ENCODE measurements at regions not wholly inside any gene's neighbourhood (a gene's known extent, or its start where the extent isn't known, plus 50 kb on each side); places are given as distances from the start of the nearest gene placed in this dataset.

- no peak for TF ChIP-seq SIN3A (IDR thresholded peaks at IDR 0.05; ENCODE audit: borderline replicate concordance, low read depth, low read length)
- Histone ChIP-seq H3K79me2 (ENCODE audit: insufficient read depth) (no peaks in the 10 kb centered on the region), H3K36me3 (replicated peaks in 1 of 2; ENCODE audit: control insufficient read depth in 1 of 2, insufficient read depth in 2 of 2, low read length in 1 of 2) (no peaks in the 10 kb centered on the region), H3K27ac (ENCODE audit: low read depth in 2 of 2, low read length in 1 of 2) (no peak overlapping the region), H3K9ac (no peak overlapping the region), H4K20me1 (ENCODE audit: insufficient read depth) (no peaks in the 10 kb centered on the region), H3K4me1 (ENCODE audit: control insufficient read depth in 1 of 2, insufficient read depth in 2 of 2, low read depth in 1 of 2, low read length in 1 of 2) (peaks cover 0 to 23% of the 10 kb centered on the region in 2 experiments; a peak in 3 of 4 replicates), H3K4me3 (ENCODE audit: low read depth in 2 of 2, low read length in 1 of 2) (no peak overlapping the region), H3F3A (replicated peaks; ENCODE audit: insufficient read depth) (no peaks in the 10 kb centered on the region), H3K27me3 (ENCODE audit: insufficient read depth) (no peaks in the 10 kb centered on the region), H3K4me2 (no peak overlapping the region), H2AFZ (ENCODE audit: low read depth) (no peak overlapping the region), H3K9me2 (no peaks in the 10 kb centered on the region), H3K9me3 (no peaks in the 10 kb centered on the region)
- DNase-seq = no peak
- WGBS (ENCODE audit: low lambda C conversion rate) = 30% methylated on average over 4 of the region's 4 CpGs
- POLR2A ChIA-PET = no interaction called here
- CTCF ChIA-PET = no interaction called here
Measured at GRCh38 chr2:6314218-6314960, 551.3 kb downstream of the CMPK2 start.

DNA sequence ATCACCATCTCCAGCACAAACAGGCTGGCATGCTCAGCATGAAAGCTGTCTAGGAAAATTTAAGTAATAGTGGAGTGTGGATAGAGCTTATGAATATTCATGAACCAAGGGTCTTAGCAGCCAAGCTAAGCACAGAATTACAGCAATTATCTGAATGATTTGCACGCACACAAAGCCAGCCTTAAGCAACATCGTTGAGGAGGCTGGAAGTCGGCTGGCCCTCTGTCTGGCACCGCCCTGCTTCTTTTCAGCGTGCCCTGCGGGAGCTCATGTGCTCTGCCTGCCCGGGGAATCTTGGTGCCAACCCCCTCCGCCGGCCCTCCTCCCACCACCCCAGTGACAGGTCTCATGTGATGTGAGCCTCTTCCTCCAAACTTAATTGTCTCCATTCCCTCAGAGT lies 540.1 kb downstream of the CMPK2 start:
- Histone ChIP-seq H3F3A (replicated peaks; ENCODE audit: insufficient read depth) (no peaks in the 10 kb centered on the region), H3K9me2 (0 out of 2 replicates have a peak, but pooled peaks cover 3% of the 10 kb centered on the region), H3K36me3 (replicated peaks in 1 of 2; ENCODE audit: control insufficient read depth in 1 of 2, insufficient read depth in 2 of 2, low read length in 1 of 2) (no peaks in the 10 kb centered on the region), H3K4me3 (ENCODE audit: low read depth in 2 of 2, low read length in 1 of 2) (no peak overlapping the region), H3K79me2 (ENCODE audit: insufficient read depth) (no peaks in the 10 kb centered on the region), H3K9me3 (no peaks in the 10 kb centered on the region), H3K4me2 (no peak overlapping the region), H3K4me1 (ENCODE audit: control insufficient read depth in 1 of 2, insufficient read depth in 2 of 2, low read depth in 1 of 2, low read length in 1 of 2) (peaks cover 0 to 3% of the 10 kb centered on the region in 2 experiments; a peak in 1 of 4 replicates), H3K27me3 (ENCODE audit: insufficient read depth) (no peaks in the 10 kb centered on the region), H3K9ac (no peak overlapping the region), H3K27ac (ENCODE audit: low read depth in 2 of 2, low read length in 1 of 2) (no peak overlapping the region), H2AFZ (ENCODE audit: low read depth) (no peak overlapping the region), H4K20me1 (ENCODE audit: insufficient read depth) (no peaks in the 10 kb centered on the region)
- no peak for DNase-seq
- ChIA-PET POLR2A (no interaction called here), CTCF (no interaction called here)
- TF ChIP-seq SIN3A (IDR thresholded peaks at IDR 0.05; ENCODE audit: borderline replicate concordance, low read depth, low read length) = no peak
- TF ChIP-seq TCF12 (IDR thresholded peaks at IDR 0.05) = no peak
- no peak for TF ChIP-seq USF2 (IDR thresholded peaks at IDR 0.05; ENCODE audit: borderline replicate concordance, low read depth, low read length)
- no peak for TF ChIP-seq CTCF (IDR thresholded peaks at IDR 0.05)
- TF ChIP-seq, protein P1, sequence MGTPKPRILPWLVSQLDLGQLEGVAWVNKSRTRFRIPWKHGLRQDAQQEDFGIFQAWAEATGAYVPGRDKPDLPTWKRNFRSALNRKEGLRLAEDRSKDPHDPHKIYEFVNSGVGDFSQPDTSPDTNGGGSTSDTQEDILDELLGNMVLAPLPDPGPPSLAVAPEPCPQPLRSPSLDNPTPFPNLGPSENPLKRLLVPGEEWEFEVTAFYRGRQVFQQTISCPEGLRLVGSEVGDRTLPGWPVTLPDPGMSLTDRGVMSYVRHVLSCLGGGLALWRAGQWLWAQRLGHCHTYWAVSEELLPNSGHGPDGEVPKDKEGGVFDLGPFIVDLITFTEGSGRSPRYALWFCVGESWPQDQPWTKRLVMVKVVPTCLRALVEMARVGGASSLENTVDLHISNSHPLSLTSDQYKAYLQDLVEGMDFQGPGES (IDR thresholded peaks at IDR 0.05; ENCODE audit: low read depth, low read length) = no peak
- 54% methylated on average over 8 of the region's 9 CpGs for WGBS (ENCODE audit: low lambda C conversion rate)

Measured in SK-N-SH (cell line).